ENCODE measurements at regions not wholly inside any gene's neighbourhood (a gene's known extent, or its start where the extent isn't known, plus 50 kb on each side); places are given as distances from the start of the nearest gene placed in this dataset.

GRCh38 chr2:54385271-54385670, 70.9 kb upstream of the SPTBN1 start:
- Histone ChIP-seq H3K4me1 (ENCODE audit: insufficient read depth) (no peaks in the 10 kb centered on the region), H3K27me3 (ENCODE audit: insufficient read depth) (no peaks in the 10 kb centered on the region), H4K20me1 (replicated peaks; ENCODE audit: insufficient read depth) (no peaks in the 10 kb centered on the region), H3K4me3 (no peak overlapping the region), H3K79me2 (replicated peaks; ENCODE audit: insufficient read depth) (no peaks in the 10 kb centered on the region), H3K9me2 (ENCODE audit: insufficient read depth) (0 out of 2 replicates have a peak, but pooled peaks cover 2% of the 10 kb centered on the region), H3F3A (replicated peaks; ENCODE audit: low read depth) (no peaks in the 10 kb centered on the region), H3K27ac (ENCODE audit: low read depth) (no peak overlapping the region), H3K36me3 (ENCODE audit: insufficient read depth) (no peaks in the 10 kb centered on the region), H2AFZ (no peak overlapping the region), H3K4me2 (0 out of 2 replicates have a peak overlapping the region, but pooled peaks have one; percentile 2)
- Mint-ChIP-seq H3K27me3 (ENCODE audit: insufficient read depth, low read depth, poor library complexity) (peaks cover 3% of the 10 kb centered on the region), H3K27ac (no peak overlapping the region), H3K4me3 (no peak overlapping the region), H3K36me3 (ENCODE audit: low read depth) (no peaks in the 10 kb centered on the region), H3K4me1 (peaks cover 17% of the 10 kb centered on the region), H3K9me3 (no peaks in the 10 kb centered on the region)
- TF ChIP-seq ETS1 (IDR thresholded peaks at IDR 0.05): no peak
- no peak for TF ChIP-seq CREB1 (CRISPR knock-in tag; IDR thresholded peaks at IDR 0.05; ENCODE audit: low read depth)
- no peak for TF ChIP-seq EZH2phosphoT487 (IDR thresholded peaks at IDR 0.05; ENCODE audit: unreplicated experiment)
- no peak for TF ChIP-seq NANOG (IDR thresholded peaks at IDR 0.05; ENCODE audit: borderline replicate concordance)
- no peak for TF ChIP-seq EZH2 (IDR thresholded peaks at IDR 0.05; ENCODE audit: low read depth, unreplicated experiment)
- no peak for TF ChIP-seq ZNF331 (CRISPR knock-in tag; IDR thresholded peaks at IDR 0.05; ENCODE audit: low read depth)
- TF ChIP-seq JUNB (IDR thresholded peaks at IDR 0.05; ENCODE audit: unreplicated experiment): no peak
- no peak for TF ChIP-seq ZNF114 (CRISPR knock-in tag; IDR thresholded peaks at IDR 0.05)
- no peak for TF ChIP-seq ZNF462 (CRISPR knock-in tag; IDR thresholded peaks at IDR 0.05)
- TF ChIP-seq CTCF (conservative IDR thresholded peaks at IDR 0.05; ENCODE audit: low read depth in 2 of 2): no peak
- TF ChIP-seq REST (IDR thresholded peaks at IDR 0.05; ENCODE audit: unreplicated experiment): no peak
- TF ChIP-seq STAT1 (IDR thresholded peaks at IDR 0.05; ENCODE audit: unreplicated experiment): no peak
- no peak for TF ChIP-seq POLR2AphosphoS5 (IDR thresholded peaks at IDR 0.05; ENCODE audit: low read depth)
- DNase-seq (ENCODE audit: low spot score) (no peak), ATAC-seq (no peak)
